ENCODE measurements at regions not wholly inside any gene's neighbourhood (a gene's known extent, or its start where the extent isn't known, plus 50 kb on each side); places are given as distances from the start of the nearest gene placed in this dataset.

GRCh38 chr6:120913486-120913885, 420.8 kb downstream of the TBC1D32 start (continued):
- no peak for TF ChIP-seq E2F5 (CRISPR knock-in tag; IDR thresholded peaks at IDR 0.05)
- TF ChIP-seq SMAD3 (CRISPR knock-in tag; IDR thresholded peaks at IDR 0.05; ENCODE audit: borderline replicate concordance) = no peak
- TF ChIP-seq CDX4 (CRISPR knock-in tag; IDR thresholded peaks at IDR 0.05; ENCODE audit: borderline replicate concordance) = no peak

GRCh38 chr6:120908767-120909166, 425.5 kb downstream of the TBC1D32 start:
- DNase-seq (ENCODE audit: low spot score) (no peak), ATAC-seq (no peak)
- POLR2A ChIA-PET = no interaction called here
- CTCF ChIA-PET = no interaction called here
- Mint-ChIP-seq H3K4me1 (no peaks in the 10 kb centered on the region), H3K36me3 (no peaks in the 10 kb centered on the region), H3K27me3 (ENCODE audit: low read depth) (no peaks in the 10 kb centered on the region), H3K9me3 (peaks cover 10% of the 10 kb centered on the region), H3K4me3 (no peak overlapping the region), H3K27ac (no peak overlapping the region)
- TF ChIP-seq ZNF416 (CRISPR knock-in tag; IDR thresholded peaks at IDR 0.05) (no peak), ZNF121 (CRISPR knock-in tag; IDR thresholded peaks at IDR 0.05) (no peak), CTCF (IDR thresholded peaks at IDR 0.05) (no peak), ZNF532 (CRISPR knock-in tag; IDR thresholded peaks at IDR 0.05; ENCODE audit: borderline replicate concordance) (no peak)

GRCh38 chr6:120903836-120904235, 430.4 kb downstream of the TBC1D32 start:
- DNase-seq (ENCODE audit: low spot score) = no peak
- ChIA-PET CTCF (no interaction called here), POLR2A (no interaction called here)
- Mint-ChIP-seq H3K9me3 (no peaks in the 10 kb centered on the region), H3K27me3 (ENCODE audit: low read depth) (no peaks in the 10 kb centered on the region), H3K36me3 (no peaks in the 10 kb centered on the region), H3K27ac (no peak overlapping the region), H3K4me3 (no peak overlapping the region), H3K4me1 (no peaks in the 10 kb centered on the region)
- no peak for ATAC-seq
- TF ChIP-seq ZBTB21 (CRISPR knock-in tag; IDR thresholded peaks at IDR 0.05; ENCODE audit: borderline replicate concordance) (no peak), SMAD3 (CRISPR knock-in tag; IDR thresholded peaks at IDR 0.05; ENCODE audit: borderline replicate concordance) (no peak), ZNF512 (CRISPR knock-in tag; IDR thresholded peaks at IDR 0.05; ENCODE audit: borderline replicate concordance) (no peak), ZNF263 (CRISPR knock-in tag; IDR thresholded peaks at IDR 0.05; ENCODE audit: low read depth) (no peak), FOXK1 (CRISPR knock-in tag; IDR thresholded peaks at IDR 0.05) (no peak), E2F1 (CRISPR knock-in tag; IDR thresholded peaks at IDR 0.05) (no peak), ZMAT4 (CRISPR knock-in tag; IDR thresholded peaks at IDR 0.05) (no peak), EMX1 (CRISPR knock-in tag; IDR thresholded peaks at IDR 0.05) (no peak), SOX15 (CRISPR knock-in tag; IDR thresholded peaks at IDR 0.05) (no peak), ETV6 (CRISPR knock-in tag; IDR thresholded peaks at IDR 0.05) (no peak), FOXJ3 (CRISPR knock-in tag; IDR thresholded peaks at IDR 0.05; ENCODE audit: borderline replicate concordance) (no peak)
